Parathyroid adenoma (tissue), 2 donors: ENCODE measurements at regions not wholly inside any gene's neighbourhood (a gene's known extent, or its start where the extent isn't known, plus 50 kb on each side); places are given as distances from the start of the nearest gene placed in this dataset.

ENCODE experiments used
- H2AFZ ChIP-seq: fragments of 300-600 bp; sonication (generic); one replicate; pipeline ENCODE4 v1.7.0; 2017; ENCODE audit warnings: antibody characterized with exemption, mild to moderate bottlenecking
- H3K27ac ChIP-seq: fragments of 300-600 bp; sonication (generic); one replicate; pipeline ENCODE4 v1.7.0; 2017
- H3K27me3 ChIP-seq: fragments of 300-600 bp; sonication (generic); one replicate; pipeline ENCODE4 v1.7.0; 2017; ENCODE audit warnings: low read length; ENCODE audit not compliant: control insufficient read depth, insufficient read depth
- H3K36me3 ChIP-seq: fragments of 300-600 bp; sonication (generic); one replicate; pipeline ENCODE4 v1.7.0; 2017; ENCODE audit warnings: low read length; ENCODE audit not compliant: control insufficient read depth, insufficient read depth
- H3K4me1 ChIP-seq: fragments of 300-600 bp; sonication (generic); one replicate; pipeline ENCODE4 v1.7.0; 2017; ENCODE audit warnings: control low read depth
- H3K4me2 ChIP-seq: fragments of 300-600 bp; sonication (generic); one replicate; pipeline ENCODE4 v1.7.0; 2017; ENCODE audit warnings: low read length
- H3K4me3 ChIP-seq: fragments of 300-600 bp; sonication (generic); one replicate; pipeline ENCODE4 v1.7.0; 2017; ENCODE audit warnings: low read depth, low read length
- H3K79me2 ChIP-seq: fragments of 300-600 bp; sonication (generic); one replicate; pipeline ENCODE4 v1.7.0; 2017; ENCODE audit warnings: control low read depth
- H3K9ac ChIP-seq: fragments of 300-600 bp; sonication (generic); one replicate; pipeline ENCODE4 v1.7.0; 2017; ENCODE audit warnings: mild to moderate bottlenecking
- H3K9me3 ChIP-seq: fragments of 300-600 bp; sonication (generic); one replicate; pipeline ENCODE4 v1.7.0; 2017; ENCODE audit warnings: low read length; ENCODE audit not compliant: control insufficient read depth
- CTCF ChIP-seq: fragments of 300-600 bp; sonication (generic); IDR thresholded peaks from one replicate; pipeline ENCODE4 v1.7.0; 2017; ENCODE audit warnings: antibody characterized with exemption, mild to moderate bottlenecking
- donor health status: primary hyperparathyroidism.

DNA sequence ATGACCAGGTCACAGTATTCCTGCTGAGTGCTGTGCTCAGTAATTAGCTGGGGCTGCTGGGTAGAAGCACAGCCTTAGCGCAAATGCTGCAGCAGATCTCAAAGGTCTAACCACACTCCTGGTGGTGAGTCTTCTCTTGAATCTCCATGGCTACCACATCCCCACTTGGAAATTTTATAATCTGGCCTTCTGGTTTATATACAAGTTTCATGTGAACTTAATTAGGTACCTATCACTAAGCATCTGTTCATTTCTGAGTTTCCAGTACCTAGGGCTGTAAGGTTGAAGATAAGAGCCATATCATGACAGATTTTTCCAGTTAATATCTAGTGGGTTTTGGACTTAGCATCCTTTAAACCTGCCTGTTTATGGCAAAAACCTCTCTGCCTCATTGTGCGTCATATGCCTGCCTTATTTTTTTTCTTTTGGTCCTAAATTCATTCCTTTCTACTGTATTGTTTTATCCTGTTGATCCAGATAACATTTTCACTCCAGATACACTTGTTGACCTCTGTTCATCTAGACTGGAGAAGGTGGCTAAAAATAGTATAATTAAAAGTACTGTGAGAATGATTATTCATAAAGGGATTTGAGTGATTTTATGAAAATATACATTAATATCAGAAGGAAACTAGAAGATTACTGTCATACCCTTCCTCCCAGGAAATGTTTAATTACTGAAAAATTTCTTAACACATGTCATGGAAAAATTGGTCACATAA, 168.4 kb upstream of the THUMPD2 start:
- Histone ChIP-seq H3K27ac (no peak overlapping the region), H3K4me1 (no peaks in the 10 kb centered on the region), H3K27me3 (no peaks in the 10 kb centered on the region), H3K4me2 (no peak overlapping the region), H3K36me3 (no peaks in the 10 kb centered on the region), H3K4me3 (no peak overlapping the region), H3K9me3 (no peaks in the 10 kb centered on the region), H3K9ac (no peak overlapping the region), H3K79me2 (no peaks in the 10 kb centered on the region), H2AFZ (no peak overlapping the region)
- TF ChIP-seq CTCF, result no peak

DNA sequence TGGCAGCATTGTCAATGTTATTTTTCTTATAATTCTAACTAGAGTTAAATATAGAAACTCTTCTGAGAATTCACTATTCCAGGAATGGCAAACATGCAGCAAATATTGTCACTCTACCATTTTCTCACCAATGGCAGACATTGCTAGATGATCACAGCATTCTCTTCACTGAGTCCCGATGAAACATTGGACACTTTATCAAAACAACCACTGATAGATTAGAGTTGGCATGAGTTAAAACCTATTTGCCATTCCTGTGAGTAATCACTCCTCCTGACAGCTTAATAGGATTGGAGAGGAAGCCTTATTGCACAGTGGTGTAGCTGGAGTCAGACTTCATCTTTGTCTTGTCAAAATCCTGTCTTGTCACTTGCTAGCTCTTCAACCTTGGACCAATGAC, 163.9 kb upstream of the THUMPD2 start:
- Histone ChIP-seq H3K27ac (no peak overlapping the region), H3K4me1 (no peaks in the 10 kb centered on the region), H2AFZ (no peak overlapping the region), H3K27me3 (no peaks in the 10 kb centered on the region), H3K4me3 (no peak overlapping the region), H3K79me2 (no peaks in the 10 kb centered on the region), H3K36me3 (no peaks in the 10 kb centered on the region), H3K9ac (no peak overlapping the region), H3K9me3 (no peaks in the 10 kb centered on the region), H3K4me2 (no peak overlapping the region)
- no peak for TF ChIP-seq CTCF

- H2AFZ ChIP-seq, result no peak overlapping the region
- no peaks in the 10 kb centered on the region for H3K36me3 ChIP-seq
- H3K4me1 ChIP-seq, result no peaks in the 10 kb centered on the region
- no peak overlapping the region for H3K4me3 ChIP-seq
- H3K4me2 ChIP-seq, result no peak overlapping the region
- no peaks in the 10 kb centered on the region for H3K79me2 ChIP-seq
- TF ChIP-seq CTCF, result no peak
- H3K27me3 ChIP-seq, result no peaks in the 10 kb centered on the region
- H3K9ac ChIP-seq, result no peak overlapping the region
- no peaks in the 10 kb centered on the region for H3K9me3 ChIP-seq
- H3K27ac ChIP-seq, result no peak overlapping the region
Observed at GRCh38 chr2:39938035-39938835, 159.2 kb upstream of the THUMPD2 start.

- Histone ChIP-seq H3K4me2 (no peak overlapping the region), H3K79me2 (no peaks in the 10 kb centered on the region), H3K36me3 (no peaks in the 10 kb centered on the region), H3K27ac (no peak overlapping the region), H3K27me3 (no peaks in the 10 kb centered on the region), H3K9ac (no peak overlapping the region), H2AFZ (no peak overlapping the region), H3K4me3 (no peak overlapping the region), H3K4me1 (no peaks in the 10 kb centered on the region), H3K9me3 (no peaks in the 10 kb centered on the region)
- TF ChIP-seq CTCF, result no peak
Observed at GRCh38 chr2:39937621-39938020, 158.6 kb upstream of the THUMPD2 start.
